ENCODE measurements at regions not wholly inside any gene's neighbourhood (a gene's known extent, or its start where the extent isn't known, plus 50 kb on each side); places are given as distances from the start of the nearest gene placed in this dataset.

- H3K36me3 ChIP-seq (ENCODE audit: control insufficient read depth, insufficient read depth, low read length), result no peaks in the 10 kb centered on the region
- no peak for TF ChIP-seq CTCF (IDR thresholded peaks at IDR 0.05; ENCODE audit: insufficient read depth, low read length, severe bottlenecking)
- DNase-seq (ENCODE audit: low read depth) (no peak), FAIRE-seq (no peak)
- no peaks in the 10 kb centered on the region for H3K27me3 ChIP-seq (ENCODE audit: control insufficient read depth, insufficient read depth, low read length)
- no peak overlapping the region for H3K4me3 ChIP-seq (ENCODE audit: low read depth, low read length)
Measured at GRCh38 chr12:83322809-83323208, 636.1 kb downstream of the TMTC2 start.

- DNase-seq (ENCODE audit: low read depth) (no peak), FAIRE-seq (no peak)
- Histone ChIP-seq H3K4me3 (ENCODE audit: low read depth, low read length) (no peak overlapping the region), H3K27me3 (ENCODE audit: control insufficient read depth, insufficient read depth, low read length) (no peaks in the 10 kb centered on the region), H3K36me3 (ENCODE audit: control insufficient read depth, insufficient read depth, low read length) (no peaks in the 10 kb centered on the region)
- no peak for TF ChIP-seq CTCF (IDR thresholded peaks at IDR 0.05; ENCODE audit: insufficient read depth, low read length, severe bottlenecking)
Measured at GRCh38 chr12:83321971-83322370, 635.3 kb downstream of the TMTC2 start.

GRCh38 chr12:83320350-83320749, 633.6 kb downstream of the TMTC2 start:
- H3K27me3 ChIP-seq (ENCODE audit: control insufficient read depth, insufficient read depth, low read length), result no peaks in the 10 kb centered on the region
- H3K4me3 ChIP-seq (ENCODE audit: low read depth, low read length), result no peak overlapping the region
- DNase-seq (ENCODE audit: low read depth) (no peak), FAIRE-seq (no peak)
- no peaks in the 10 kb centered on the region for H3K36me3 ChIP-seq (ENCODE audit: control insufficient read depth, insufficient read depth, low read length)
- no peak for TF ChIP-seq CTCF (IDR thresholded peaks at IDR 0.05; ENCODE audit: insufficient read depth, low read length, severe bottlenecking)

GRCh38 chr12:83318386-83319098, 631.8 kb downstream of the TMTC2 start:
- Histone ChIP-seq H3K27me3 (ENCODE audit: control insufficient read depth, insufficient read depth, low read length) (no peaks in the 10 kb centered on the region), H3K36me3 (ENCODE audit: control insufficient read depth, insufficient read depth, low read length) (no peaks in the 10 kb centered on the region), H3K4me3 (ENCODE audit: low read depth, low read length) (no peak overlapping the region)
- TF ChIP-seq CTCF (IDR thresholded peaks at IDR 0.05; ENCODE audit: insufficient read depth, low read length, severe bottlenecking), result no peak
- peak; percentile 44 for DNase-seq (ENCODE audit: low read depth)
- no peak for FAIRE-seq

- no peak for TF ChIP-seq CTCF (IDR thresholded peaks at IDR 0.05; ENCODE audit: insufficient read depth, low read length, severe bottlenecking)
- no peak for FAIRE-seq
- H3K4me3 ChIP-seq (ENCODE audit: low read depth, low read length), result no peak overlapping the region
Measured at GRCh38 chr12:83317595-83317994, 630.9 kb downstream of the TMTC2 start.

GRCh38 chr12:83313827-83314226, 627.1 kb downstream of the TMTC2 start:
- no peak for FAIRE-seq
- TF ChIP-seq CTCF (IDR thresholded peaks at IDR 0.05; ENCODE audit: insufficient read depth, low read length, severe bottlenecking), result no peak
- Histone ChIP-seq H3K27me3 (ENCODE audit: control insufficient read depth, insufficient read depth, low read length) (no peaks in the 10 kb centered on the region), H3K36me3 (ENCODE audit: control insufficient read depth, insufficient read depth, low read length) (no peaks in the 10 kb centered on the region), H3K4me3 (ENCODE audit: low read depth, low read length) (no peak overlapping the region)
- no peak for DNase-seq (ENCODE audit: low read depth)

More at GRCh38 chr12:83317595-83317994, 630.9 kb downstream of the TMTC2 start:
- no peaks in the 10 kb centered on the region for H3K36me3 ChIP-seq (ENCODE audit: control insufficient read depth, insufficient read depth, low read length)
- DNase-seq (ENCODE audit: low read depth), result no peak
- H3K27me3 ChIP-seq (ENCODE audit: control insufficient read depth, insufficient read depth, low read length), result no peaks in the 10 kb centered on the region

Measured in bronchial epithelial cell (primary cell).